Fibroblast of skin of left biceps (primary cell): ENCODE measurements at regions not wholly inside any gene's neighbourhood (a gene's known extent, or its start where the extent isn't known, plus 50 kb on each side); places are given as distances from the start of the nearest gene placed in this dataset.

Experiments
- DNase-seq, 2 experiments: peaks; one replicate each; pipeline ENCODE4 v3.0.0-alpha.2; 2013; ENCODE audit warnings: low read depth in 2 of 2

DNA sequence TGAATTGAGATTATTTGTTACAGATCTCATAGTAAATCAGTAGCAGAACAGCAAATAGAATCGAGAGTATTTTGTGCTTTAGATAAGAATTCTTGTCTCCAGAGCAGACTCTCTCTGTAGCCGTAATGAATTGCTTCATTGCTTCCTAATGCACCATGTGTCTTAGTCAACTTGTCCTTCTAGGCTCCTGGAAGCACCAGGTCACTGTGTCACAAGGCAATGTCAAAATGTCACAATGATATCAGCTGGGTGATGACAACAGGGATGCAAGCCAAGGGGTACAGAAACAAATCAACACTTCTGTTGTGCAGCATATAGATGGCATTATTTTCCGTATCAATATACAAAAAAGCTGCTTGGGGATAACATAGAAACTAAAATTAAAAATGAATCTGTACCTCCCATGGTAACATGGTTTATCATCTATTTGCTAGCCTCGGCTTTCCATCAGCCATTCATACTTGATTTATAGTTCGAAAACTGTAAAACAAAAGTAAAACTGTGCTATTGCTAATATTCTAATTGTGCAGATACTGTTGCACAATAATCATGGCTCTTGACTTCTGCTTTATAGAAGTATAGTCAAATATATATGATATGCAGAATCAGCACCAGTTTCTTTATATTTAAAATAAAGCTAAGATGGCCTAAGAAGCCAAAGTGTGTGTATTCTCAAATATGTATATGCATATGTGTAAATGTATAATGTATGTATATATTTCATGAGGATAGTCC lies 435.9 kb upstream of the TLE4 start:
- DNase-seq = no peak

DNA sequence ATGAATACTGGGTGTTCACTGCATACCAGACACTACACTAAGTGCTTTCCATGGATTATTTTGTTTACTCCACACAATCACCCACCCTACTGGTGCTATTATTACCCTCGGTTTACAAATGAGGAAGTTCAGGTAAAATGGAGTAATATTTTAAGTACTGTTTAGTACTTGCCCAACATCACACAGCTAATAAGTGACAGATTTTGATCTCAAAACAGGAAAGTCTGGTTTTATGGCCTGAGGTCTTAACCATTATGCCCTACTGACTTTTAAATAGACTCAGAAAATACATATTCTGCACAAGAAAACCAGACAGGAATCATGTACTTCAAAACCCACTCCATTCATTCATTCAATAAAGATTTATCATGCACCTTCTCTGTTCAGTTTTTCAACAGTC lies 431.0 kb upstream of the TLE4 start:
- DNase-seq = no peak

DNA sequence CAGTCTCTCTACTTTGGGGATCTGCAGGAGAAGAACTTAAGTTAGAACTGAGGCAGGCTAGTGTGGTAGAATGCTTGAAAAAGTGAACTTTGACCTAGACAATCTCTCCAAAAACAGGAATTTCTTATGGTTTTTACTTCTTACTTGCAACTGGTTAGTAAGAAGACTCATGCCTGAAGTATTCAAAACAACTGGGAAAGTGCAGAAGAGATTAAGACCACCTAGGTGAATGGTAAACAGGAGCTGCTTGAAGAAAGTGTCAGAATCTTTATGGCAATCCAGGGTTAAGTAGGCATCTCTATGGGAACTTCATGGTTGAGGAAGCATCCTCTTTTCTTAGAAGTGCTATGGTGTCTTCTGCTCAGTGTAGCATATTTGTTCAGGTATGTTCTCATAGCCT lies 428.6 kb upstream of the TLE4 start:
- DNase-seq = no peak

DNA sequence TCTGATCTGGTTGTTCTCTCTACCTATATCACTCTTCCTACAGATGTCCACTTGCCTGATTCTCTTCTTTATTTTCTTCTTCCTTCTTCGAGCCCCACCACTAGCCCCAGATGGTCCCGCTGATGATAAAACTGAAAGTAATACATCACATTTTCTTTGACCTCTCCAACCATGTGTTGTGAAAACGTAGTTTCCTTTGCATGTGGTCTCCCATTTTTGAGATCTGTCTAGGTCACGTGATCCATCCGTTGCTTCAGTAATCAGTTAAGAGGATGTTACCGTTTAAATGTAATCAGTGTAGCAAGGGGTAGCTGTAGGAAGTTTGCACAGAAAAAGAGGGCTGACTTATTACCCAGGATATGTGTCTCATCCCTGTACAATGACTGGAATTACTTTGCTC lies 426.3 kb upstream of the TLE4 start:
- DNase-seq = no peak

DNA sequence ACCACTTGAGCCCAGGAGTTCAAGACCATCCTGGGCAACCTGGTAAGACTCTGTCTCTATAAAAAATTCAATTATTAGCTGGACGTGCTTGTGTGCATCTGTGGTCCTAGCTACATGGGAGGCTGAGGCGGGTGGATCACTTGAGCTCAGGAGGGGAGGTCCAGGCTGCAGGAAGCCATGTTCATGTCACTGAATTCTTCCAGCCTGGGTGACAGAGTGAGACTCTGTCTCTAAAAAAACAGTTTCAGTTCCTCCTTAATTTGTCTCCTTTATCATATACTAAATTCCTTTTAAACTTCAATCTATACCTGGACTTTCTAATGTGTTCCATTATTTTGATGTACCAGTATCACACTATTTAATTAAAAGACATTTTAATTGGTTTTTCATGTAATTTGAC lies 422.2 kb upstream of the TLE4 start:
- no peak for DNase-seq

DNA sequence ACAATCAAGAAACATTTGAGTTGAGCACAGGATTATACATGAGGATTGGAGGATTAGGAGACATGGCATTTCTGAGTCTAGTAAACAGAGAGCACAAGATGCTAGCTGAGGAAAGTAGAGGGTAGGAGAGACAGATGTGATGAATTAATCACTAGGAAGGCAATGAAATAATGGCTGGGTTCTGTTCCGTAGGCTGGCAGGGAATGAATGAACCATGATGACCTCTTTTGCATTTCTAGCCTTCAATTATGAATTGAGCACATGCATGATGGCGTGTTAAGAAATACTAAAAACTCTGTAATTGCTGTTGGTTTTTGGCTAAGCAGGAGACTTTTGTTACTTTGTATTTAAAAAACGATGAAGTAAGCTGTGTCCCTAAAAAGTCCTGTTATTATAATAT lies 420.0 kb upstream of the TLE4 start:
- DNase-seq = no peak

DNA sequence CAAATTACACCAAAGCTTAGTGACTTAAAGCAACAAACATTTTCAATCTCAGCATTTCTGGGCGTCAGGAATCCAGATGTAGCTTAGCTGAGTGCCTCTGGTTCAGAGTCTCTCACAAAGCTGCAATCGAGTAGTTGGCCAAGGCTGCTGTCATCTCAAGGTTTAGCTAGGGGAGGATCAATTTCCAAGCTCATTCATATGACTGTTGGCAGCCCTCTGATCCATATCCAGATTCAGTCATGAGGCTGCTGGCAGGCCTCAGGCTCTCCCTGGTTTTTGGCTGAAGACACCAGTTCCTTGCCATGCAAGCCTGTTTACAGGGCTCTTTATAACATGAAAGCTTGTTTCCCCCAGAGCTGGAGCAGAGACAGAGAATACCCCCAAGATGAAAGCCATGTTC lies 419.5 kb upstream of the TLE4 start:
- DNase-seq = no peak

DNA sequence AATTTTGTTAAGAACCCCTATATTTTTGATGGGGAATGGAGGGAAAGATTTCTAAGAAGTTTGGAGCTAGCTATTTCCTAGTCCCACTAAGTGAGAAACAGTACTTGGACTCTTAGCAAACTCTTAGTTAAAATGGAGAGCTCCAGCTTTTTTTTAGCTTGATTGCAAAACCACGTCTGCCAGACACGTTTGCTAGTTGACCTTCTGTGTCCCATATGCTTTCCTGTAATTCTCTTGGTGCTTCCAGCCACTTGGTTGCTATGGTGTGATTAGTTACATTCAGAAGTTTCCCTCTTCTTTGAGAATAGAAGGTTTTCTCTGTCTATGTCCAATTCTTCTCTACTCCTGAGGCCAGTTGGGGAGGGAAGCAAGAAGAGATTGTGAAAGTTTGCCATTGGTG lies 417.0 kb upstream of the TLE4 start:
- no peak for DNase-seq

DNA sequence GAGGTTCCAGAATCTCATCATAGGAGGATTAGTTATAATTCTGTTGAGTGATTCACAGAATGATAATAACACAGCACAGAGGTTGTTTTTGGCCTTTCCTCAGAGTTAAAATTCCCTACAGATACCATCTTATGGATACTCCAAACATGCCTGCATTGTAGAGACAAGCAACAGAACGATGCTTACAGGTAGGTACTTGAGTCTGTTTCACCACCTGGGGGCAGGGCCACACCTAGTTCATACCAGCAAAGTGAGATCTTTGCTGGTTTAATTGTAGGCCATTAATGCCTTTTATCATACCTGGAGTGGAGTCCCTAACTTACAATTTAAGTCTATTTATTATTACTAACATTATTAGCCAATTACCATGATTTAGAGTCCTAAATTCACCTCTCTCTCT lies 416.5 kb upstream of the TLE4 start:
- no peak for DNase-seq

DNA sequence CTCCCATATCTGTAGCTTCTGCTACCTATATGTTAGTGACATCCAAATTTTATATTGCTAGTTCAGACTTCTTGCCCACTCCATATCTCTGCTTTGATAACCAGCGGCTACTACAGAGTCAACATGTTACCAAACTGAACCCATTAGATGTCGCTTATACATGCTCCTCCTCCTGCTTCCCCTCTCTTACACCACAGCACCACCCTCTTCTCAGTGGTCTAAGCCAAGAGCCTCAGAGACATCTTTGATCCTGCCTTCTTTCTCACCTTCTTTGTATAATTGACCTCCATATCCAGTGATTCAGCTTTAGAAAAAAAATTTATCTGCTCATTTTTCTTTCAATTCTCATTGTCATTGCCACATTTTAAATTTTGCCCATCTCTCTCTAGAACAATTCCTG lies 408.2 kb upstream of the TLE4 start:
- DNase-seq = no peak

DNA sequence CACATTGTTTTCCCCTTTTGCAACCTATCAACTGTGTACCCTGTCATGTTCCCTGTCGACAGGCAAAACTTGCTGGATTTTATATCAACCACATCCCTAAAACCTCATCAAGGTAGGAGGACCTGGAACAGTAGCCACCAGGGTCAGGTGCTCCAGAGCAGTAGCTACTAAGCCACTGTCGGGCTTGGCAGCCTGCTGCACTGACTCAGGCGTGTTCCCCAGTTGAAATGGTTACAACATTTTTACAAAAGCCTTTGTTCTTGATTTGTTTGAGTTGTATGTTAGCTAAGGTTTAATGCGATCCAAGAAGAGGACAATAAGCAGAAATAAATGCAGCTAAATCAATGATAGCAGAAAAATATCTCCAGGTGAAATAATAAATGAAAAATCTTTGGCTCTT lies 407.4 kb upstream of the TLE4 start:
- DNase-seq = no peak

DNA sequence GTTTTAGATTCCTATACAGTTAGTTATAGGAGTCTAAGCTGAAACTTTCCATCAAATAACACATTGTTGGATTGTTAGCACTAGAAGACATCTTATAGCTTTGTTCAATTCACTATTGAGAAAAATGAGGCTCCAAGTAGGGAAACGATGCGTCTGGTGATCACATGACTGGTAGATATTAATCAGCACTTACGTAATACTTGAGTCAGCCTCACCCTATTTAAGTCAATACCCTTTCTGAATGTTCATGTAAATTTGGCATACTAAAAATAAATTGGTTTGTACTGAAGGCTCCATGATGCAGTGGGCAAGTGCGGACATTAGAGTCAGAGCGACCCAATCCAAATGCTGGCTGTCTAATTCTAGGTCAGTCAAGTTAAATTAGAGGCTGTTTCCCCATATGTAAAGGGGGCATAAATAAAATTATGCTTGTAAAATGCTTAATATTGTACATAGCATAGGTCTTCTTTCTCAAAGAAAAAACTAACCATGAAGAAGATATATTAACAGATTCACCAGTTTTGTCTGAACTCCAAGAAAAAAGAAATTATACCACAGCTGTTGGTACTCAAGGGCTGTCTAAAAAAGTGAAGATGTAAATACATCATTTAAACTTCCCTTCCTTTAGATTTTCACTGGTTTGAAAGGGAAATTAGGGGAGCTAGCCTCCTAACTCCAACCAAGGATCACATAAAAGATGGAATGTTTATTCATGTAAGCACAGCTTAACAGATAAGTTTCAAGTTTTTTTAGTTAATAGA lies 406.6 kb upstream of the TLE4 start:
- DNase-seq = no peak

DNA sequence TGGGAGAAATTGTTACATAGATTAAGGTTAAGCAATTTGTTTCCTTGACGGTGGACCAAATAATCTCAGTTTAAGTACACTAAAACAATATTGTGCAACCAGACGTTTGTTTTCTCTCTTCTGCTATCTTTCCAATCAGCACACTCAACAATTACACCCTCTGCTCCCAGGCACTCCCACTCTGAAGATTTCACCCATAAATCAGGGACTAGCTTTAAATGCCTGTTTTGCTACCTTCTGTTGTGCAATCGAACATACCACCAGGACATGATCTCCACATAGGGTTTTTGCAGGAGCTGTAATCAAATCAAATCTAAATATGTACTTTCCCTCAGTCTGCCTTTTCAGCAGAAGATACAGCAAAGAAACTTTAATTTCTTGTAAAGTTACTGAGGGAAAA lies 405.8 kb upstream of the TLE4 start:
- peak; percentile 34 to 44 for DNase-seq

DNA sequence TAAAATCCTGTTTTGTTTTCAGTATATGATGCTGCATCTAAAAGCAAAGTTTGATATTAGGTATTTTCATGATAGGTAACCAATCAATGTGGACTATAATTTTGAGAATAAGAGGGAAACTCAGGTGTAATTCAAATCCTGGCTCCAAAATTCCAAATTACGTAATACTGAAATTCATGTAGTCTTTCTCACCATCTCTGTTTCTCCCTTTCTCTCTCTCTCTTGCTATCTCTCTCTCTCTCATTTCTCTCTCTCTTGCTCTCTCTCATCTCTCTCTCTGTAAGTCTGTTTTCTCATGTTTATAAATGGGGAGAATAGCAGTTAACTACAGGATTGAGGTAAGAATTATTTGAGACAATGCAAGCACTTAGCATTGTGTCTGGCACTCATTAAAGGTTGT lies 401.1 kb upstream of the TLE4 start:
- DNase-seq = no peak

DNA sequence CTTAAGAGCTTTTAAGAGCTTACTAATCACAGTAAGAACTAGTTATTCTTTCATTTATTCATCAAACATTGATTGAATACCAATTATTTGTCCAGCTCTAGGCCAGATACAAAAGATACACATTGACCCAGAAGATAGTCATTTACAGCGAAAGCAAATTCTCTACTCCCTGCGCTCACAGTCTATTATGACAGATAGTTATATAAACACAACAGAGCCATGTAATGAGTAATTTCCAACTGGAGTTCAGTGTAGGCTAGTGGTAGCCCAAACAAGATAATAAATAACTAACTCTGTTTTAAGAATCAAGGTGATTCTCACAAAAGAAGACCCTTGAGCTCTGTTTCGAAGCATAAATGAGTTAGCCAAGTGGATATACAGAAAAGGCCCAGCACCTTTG lies 397.8 kb upstream of the TLE4 start:
- no peak for DNase-seq

DNA sequence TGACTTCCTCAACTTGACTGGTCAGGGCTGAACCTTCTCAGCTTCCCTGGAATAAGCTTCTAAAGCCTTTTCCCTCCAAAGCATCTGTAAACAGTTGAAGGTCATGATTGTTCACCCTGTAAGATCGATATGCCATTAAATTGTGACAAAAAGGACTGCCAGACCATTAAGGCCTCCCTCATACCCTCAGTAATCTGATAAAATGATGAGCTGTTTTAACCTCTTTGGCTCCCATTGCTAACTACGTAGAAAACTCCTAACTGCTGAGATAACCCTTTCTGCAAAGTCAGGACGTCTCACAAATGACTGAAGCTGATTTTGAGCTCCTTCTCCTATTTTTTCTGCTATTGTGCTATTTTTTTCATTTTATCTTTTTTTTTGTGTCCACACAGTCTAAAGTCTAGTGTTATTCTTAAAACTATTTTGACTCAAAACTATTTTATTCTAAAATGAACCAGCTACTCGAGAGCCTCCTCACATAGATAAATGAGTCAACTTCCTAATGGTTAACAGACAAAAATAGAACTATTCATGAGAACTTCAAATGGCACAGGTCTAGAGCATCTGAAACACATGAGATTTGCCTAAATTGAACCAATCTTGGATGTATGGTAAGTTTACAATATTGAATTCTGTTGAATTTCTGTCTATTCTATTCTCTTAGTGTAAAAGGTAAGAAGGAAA lies 395.6 kb upstream of the TLE4 start:
- DNase-seq = no peak

DNA sequence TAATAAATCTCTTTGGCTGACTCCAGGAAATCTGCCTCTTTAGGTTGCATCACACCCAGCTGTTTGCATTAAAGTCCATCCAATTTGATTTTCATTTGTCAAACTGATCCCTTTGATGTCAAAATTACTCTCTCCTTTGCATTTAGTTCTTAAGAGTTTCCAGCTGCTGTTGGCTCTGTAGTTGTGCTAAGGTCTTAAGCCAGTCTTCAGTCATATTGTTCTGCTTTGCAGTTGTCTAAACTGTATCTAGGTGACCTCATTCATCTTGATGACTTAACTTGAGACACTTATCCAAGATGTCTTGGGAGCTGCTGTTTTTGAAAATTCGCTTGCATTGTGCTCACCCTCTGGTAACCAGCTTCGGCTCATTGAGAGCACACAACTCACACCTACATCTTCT lies 386.9 kb upstream of the TLE4 start:
- no peak for DNase-seq

DNA sequence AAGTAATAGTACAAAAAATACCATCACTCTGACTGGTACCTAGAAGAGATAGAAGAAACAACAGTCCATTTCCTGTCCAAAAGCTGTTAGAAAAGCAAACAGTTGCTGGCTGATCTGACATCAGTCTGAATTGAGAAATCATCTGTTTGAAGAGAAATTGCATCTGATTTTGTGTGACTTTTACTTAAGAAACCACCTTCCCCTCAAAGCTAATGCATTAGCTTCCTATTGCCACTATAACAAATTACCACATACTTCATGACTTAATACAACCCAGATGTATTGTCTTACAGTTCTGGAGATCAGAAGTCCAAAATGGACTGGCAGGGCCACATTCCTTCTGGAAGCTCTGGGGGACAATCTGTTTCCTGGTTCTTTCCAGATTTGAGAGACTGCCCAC lies 385.9 kb upstream of the TLE4 start:
- peak in 1 of 2 experiments; percentile 27 for DNase-seq

DNA sequence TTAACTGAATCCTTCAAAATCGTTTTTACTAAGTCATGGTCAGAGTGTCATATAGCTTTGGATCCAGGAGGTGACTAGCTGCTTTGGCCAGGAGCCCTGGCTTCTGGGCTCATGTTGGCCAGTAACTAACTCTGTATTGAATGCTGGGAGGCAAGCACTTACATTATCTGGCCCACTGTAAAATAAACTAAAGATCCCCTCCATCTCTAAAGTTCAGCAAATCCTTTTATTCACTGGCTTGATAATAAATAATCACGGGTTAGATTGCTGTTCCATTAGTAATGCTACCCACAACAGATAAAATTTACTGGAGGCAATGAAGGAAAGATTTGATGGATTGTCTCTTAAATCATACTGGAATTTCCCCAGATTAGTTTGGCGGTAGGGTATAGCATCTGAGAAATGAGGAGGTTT lies 382.2 kb upstream of the TLE4 start:
- peak; percentile 55 to 57 for DNase-seq

DNA sequence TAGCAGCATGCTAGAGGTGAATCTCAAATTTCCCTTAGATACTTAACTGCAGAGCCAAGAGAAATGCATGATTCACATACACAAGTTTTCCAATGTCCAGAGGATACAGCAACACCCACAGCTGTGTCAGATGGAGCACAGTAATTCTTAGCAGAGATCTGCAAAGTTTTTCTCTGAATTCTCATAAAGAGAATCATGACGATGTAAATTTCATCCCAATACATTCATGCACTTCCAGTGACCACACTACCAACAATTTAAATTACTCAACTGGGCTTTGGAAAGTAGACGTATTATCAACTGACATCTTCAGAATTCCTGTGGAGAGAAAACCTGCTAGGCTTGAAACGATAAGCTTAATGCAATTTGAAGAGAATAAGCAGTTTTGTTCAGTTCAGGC lies 378.8 kb upstream of the TLE4 start:
- peak; percentile 74 to 82 for DNase-seq

DNA sequence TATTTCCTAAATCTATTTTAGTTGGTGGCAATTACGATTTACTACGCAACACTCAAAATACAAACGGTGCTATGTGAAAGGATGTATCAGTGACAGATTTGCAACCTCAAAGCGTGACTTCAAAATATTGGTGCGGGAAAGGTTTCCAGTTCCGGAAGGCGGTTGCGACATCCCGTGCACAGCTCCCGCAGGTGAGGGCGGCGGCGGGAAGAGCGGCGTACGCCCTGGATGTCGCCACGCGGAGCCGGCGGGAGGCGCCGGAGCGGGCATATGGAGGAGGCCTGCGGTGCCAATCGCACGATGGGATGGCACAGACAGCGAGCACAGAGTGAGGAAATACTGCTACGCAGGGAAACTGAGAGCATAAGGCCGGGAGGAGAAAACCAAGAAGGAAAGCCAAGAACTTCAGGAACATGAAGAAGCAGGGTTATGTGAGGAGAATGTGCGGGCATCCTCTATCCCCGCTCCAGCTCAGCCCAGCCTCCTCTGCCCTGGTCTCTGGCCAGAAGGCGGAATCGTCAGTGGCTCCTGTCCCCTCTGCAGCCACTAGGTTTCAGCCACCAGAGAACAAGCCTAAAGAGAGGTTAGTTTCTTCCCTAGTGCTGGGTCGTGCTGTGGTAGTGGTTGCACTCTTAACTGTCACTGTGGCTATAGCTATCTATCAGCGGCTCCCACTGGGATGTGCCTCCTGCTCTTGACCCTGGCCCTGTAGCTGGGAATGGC lies 378.1 kb upstream of the TLE4 start:
- no peak for DNase-seq

DNA sequence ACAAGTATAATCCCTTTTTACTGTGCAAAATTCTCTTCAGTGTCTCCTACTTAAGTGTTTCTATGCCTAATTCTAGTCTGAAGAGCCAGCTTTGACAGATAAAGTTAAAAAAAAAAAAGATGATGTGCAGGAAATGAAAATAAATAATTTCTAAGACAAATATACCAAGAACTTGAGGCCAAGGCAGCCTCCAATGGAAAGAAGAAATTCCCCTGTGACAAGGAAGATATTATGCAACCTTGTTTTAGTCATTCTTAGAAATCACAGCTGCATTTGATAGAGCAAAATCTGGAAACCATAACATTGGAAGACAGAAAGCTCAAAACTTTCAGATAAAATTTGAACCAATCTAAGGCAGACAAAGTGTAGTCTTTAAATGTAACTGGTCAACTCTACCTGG lies 375.9 kb upstream of the TLE4 start:
- DNase-seq = peak; percentile 83 to 87
